Upper lobe of left lung (tissue), 4 donors: ENCODE measurements at regions not wholly inside any gene's neighbourhood (a gene's known extent, or its start where the extent isn't known, plus 50 kb on each side); places are given as distances from the start of the nearest gene placed in this dataset.

Experiments
- CTCF ChIP-seq, 6 experiments: fragments of 450-650 bp in 4 of 6; fragments of 200-600 bp in 2 of 6; sonication (generic) in 2 of 6; IDR thresholded peaks; one replicate each; pipeline ENCODE4 v1.5.1; 2016 to 2019; ENCODE audit warnings: antibody characterized with exemption in 6 of 6
- POLR2A ChIP-seq, 4 donors: fragments of 450-650 bp; IDR thresholded peaks; one replicate each; pipeline ENCODE4 v1.5.1; 2016 to 2017; ENCODE audit warnings: antibody characterized with exemption in 4 of 4, mild to moderate bottlenecking in 2 of 4

GRCh38 chr14:106579084-106579483 is 1052.7 kb downstream of the TMEM121 start:
- TF ChIP-seq POLR2A (IDR thresholded peaks at IDR 0.05): no peak
- TF ChIP-seq CTCF (IDR thresholded peaks at IDR 0.05): no peak
